Mesenteric fat pad (tissue), 1 donor: ENCODE measurements at regions not wholly inside any gene's neighbourhood (a gene's known extent, or its start where the extent isn't known, plus 50 kb on each side); places are given as distances from the start of the nearest gene placed in this dataset.
"Not testable (repeated sequence)": the region's sequence is repeated elsewhere in the genome, so short reads cannot be mapped to it uniquely, and the experiment has no call there.

ENCODE experiments used
- DNase-seq: peaks from one replicate; pipeline ENCODE4 v3.0.0-alpha.2; 2020; ENCODE audit warnings: low spot score
- donor health status: DM: yes; HTN: yes; CAD: no.

DNA sequence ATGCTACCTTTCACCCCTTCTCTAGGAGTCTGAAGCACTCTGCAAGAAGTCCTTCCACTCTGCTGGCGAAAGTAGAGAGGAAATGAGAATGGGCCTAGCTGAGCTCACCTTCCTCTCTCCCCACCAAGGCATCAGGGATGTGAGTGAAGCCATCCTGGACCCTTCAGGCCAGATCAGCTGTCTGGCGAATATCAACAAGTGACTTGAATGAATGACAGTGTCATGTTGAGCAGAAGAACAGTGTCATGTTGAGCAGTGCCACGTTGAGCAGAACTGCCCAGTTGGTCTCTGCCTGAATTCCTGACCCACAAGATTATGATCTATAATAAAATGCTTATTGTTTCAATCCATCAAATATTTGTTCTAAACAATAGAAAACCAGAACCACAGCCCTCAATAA, 166.2 kb upstream of the RFC3 start:
- DNase-seq = no peak

DNA sequence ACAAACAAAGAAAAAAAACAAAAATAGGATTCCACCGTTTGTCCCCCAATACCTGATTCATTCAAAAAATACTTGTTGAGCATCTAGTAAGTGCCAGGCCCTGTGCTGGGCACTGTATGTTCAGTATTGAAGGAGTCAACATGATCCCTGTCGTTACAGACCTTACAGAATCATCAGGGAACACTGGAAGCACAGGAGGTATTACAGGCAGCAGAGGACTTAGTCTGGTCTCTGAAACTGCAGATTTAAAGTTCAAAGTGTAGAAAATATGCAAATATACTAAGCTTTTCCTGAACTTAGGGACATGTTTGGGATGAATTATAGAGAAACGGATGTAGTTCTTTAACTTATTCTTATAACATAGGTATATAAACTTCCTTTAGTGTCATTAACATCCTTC, 160.7 kb upstream of the RFC3 start:
- DNase-seq = no peak

DNA sequence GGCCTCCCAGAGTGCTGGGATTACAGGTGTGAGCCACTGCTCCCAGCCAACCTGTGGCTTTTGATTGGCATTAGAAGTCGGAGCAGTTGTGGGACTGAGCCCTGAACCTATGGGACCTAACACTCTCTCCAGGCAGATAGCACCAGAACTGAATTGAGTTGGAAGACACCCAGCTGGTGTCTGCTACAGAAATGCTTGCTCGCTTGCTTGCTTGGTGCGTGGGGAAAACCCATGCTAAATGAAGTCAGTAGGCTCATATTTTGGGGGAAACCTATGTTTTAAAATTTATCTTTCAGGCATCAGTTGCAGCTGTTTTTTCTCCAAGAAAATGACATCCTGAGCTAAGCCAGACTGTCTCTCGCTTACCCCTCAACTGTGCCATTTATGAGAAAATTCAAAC, 158.5 kb upstream of the RFC3 start:
- no peak for DNase-seq

DNA sequence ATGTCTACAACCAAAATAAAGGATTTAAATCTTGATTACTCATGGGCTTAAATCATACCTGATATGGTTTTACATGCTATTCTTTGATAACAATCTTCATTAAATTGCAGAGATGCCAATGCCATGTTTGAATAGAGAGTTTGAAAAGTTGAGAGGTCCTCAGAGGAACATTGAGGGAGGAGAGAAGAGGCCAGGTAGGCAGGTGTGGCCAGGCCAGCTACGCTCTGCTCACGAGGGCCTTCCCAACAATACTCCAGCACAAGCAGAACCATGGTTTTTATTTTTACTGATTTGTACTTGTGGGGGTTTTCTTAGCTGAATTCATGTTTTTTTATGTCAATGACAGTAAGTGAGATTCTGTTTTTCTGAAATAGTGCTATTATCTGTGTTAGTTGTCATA, 158.1 kb upstream of the RFC3 start:
- DNase-seq = no peak

DNA sequence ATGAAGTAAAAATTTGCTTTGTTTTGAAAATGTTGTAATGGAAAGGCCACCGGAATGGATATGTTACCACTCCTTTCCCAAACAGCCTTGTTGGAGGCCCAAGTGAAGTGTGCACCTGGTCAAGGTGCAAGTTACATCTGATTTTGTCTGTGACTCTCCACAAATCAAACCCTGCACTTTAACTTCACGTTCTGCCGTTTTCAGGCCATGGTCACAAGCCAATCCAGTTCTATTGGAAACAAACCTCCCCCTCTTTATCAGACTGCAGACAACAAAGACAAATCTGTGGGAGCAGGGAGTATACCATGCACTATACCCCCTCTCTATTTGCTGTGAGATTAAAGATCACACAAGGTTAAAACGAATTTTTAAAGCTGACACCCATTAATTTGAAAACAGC, 155.6 kb upstream of the RFC3 start:
- DNase-seq = no peak

DNA sequence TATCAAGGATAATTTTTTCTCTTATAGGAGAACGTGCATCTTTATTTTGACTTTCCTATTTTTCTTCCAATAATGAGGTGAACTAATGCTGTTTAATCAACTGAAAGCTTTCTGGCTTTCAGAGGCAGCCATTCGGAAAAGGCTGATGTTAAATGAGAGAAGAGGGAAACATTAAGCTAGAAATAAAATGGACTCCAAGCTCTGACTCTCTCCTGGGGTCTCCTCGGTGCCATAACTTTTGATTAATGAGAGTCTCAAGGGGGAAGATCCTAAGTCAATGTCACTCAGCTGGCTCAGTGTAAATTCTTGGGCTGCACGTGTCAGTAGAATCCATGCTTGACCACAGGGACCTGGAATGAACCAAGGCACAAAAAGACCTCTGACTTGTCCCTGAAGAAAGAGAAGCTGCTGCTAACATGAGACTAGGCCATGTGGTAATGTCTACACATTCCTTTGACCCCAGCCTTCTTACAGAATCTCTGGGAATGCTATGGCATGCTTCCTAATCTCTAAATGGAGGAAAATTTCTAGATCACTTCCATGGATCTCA, 152.2 kb upstream of the RFC3 start:
- DNase-seq = no peak

DNA sequence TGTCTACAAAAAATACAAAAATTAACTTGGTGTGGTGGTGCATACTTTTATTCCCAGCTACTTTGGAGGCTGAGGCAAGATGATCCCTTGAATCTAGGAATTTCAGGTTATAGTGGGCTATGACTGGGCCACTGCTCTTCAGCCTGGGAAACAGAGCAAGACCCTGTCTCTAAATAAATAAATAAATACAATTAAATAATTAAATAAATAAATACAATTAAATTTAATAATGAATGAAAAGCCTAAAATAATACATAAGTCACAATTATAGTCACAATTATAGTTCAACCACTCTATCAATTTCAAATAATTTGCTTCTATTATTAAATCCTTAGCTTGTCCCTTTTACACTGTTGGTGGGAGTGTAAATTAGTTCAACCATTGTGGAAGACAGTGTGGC, 146.4 kb upstream of the RFC3 start:
- no peak for DNase-seq

DNA sequence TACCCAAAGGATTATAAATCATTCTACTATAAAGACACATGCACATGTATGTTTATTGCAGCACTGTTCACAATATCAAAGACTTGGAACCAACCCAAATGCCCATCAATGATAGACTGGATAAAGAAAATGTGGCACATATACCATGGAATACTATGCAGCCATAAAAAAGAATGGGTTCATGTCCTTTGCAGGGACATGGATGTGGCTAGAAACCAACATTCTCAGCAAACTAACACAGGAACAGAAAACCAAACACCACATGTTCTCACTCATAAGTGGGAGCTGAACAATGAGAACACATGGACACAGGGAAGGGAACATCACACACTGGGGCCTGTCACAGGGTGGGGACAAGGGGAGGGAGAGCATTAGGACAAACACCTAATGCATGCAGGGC, 145.9 kb upstream of the RFC3 start:
- not testable (repeated sequence) for DNase-seq

DNA sequence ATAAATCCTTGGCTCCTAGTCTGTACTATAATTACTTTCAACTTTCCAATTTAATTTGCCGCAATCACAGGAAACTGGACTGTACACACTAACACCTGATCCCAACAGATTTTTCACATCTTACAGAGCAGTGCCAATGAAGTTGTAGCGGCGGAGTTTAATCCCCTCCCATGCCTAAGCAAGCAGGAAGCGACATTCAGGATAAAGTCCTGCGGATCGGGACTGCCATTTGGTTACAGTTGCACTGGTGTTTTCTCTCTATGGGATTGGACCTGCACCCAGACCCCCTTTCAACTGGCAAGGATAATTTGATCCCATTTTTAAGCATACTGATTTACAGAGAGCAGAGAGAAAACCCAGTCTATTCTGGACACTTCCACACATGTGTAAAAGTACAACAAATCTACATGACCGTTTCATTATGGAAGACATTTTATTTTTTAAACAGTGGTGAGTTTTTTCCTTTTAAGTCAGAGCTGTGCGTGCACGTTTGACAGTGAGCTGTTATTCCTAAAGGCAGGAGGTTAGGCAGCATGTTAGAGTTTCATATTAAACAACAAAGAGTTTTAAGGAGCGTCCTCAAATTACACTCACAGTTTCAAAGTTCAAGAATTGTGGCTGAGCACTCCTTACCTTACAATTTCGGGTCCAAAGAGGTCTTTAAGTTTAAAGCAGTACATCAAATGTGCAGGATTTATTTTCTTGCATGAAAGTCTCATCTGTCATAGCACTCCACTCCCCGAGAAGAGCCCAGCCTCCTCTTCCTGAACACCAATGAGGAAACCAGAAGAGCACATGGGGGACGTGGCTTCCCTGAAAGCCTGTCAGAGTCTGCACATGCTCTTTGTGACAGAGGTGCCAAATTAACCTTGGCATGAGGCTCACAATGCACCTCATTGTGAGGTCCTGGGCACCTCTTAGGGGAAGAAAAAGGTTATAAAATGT, 141.6 kb upstream of the RFC3 start:
- no peak for DNase-seq

DNA sequence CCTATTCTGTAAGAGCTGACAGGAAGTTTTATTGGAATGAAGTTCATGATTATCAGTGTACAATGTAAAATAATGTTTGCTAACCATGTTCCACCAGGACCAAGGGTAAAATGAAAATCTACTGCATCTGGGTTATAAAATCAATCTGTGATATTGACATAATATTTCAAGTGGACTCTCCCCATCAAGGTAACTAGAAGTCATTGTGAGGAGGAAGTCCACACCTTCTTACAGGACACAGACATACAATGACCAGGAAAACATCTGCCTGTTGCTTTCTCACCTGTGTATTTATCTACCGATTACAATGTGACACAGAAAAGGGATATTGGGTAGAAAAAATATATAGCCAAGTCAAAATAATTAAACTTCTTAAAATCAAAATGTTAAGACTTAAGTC, 140.7 kb upstream of the RFC3 start:
- DNase-seq = no peak

DNA sequence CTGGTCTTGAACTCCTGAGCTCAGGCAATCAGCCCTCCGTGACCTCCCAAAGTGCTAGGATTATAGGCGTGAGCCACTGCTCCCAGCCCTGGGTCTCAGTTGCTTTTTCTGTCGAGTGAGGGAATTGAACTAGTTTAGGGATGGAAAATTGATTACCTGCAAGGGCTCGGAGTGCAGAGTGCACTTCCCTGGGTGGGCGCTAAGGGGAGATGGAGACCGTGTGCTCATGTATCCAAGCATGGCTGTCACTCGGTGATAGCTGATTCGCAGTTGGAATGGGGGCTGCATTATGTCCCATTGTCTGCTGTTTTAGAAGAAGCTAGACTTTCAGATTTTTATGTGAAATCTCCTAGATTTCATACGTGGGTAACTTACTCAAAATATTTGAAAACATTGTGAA, 139.9 kb upstream of the RFC3 start:
- DNase-seq = no peak

DNA sequence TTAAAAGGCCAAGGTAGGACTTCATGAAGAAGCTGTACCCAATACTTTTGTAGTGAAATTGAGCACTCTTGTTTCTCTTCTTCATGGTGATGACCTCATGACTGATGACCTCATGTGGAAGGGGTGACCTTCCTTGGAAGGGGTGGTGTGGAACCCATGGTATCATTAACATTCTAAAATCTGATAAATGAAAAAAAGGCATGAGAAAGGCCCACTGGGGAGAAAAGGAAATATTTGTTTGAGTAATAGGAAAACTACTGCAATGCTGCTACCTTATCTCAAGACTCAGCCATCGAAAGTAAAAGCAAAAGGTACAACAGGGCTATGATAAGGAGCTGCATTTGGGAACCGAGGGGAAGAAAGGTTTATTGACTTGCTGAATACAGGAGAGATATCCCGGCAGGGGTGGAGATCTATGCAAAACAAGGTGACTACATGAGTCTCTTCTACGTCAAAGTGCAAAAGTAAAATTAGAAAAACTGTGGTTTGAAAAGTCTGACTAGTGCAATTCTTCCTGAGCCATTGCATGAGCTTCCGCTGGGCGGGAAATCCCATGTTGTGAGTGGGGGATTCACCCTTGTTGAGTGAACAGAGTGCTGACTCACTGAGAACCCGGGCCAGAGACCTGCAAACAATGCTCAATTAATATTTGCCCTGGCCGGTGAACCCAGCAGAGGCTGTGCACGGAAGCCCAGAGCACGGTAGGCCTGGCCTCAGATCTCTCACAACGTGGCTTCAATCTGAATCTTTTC, 138.9 kb upstream of the RFC3 start:
- no peak for DNase-seq

DNA sequence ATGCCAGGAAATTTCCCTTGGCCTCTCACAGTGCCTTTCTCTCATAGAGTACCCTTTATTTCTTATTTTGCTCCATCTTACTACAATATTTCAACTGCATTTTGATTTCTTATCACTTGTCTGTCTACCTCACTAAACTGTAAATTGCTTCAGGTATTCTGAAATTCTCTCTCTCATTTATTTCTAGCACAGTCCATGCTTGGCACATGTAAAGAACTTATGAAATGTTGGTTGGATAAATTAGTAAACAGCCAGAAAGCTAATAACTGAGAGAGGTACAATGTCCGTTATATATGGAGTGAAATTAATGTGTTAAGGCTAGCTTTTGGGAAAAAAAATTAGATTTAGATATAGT, 138.3 kb upstream of the RFC3 start:
- DNase-seq = no peak

DNA sequence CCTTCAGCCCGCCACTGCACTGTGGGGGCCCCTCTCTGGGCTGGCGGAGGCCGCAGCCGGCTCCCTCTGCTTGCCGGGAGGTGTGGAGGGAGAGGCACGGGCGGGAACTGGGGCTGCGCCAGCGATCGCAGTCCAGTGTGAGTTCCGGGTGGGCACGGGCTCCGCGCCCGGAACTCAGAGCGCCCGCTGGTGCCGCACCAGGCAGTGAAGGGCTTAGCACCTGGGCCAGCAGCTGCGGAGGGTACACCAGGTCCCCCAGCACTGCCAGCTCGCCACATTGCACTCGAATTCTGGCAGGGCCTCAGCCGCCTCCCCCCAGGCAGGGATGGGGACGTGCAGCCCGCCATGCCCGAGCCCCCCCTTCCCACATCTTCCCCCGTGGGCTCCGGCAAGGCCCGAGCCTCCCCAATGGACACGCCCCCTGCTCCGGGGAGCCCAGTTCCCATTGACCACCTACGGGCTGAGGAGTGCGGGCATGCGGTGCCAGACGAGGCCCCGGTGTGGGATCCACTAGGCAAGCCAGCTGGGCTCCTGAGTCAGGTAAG, 135.9 kb upstream of the RFC3 start:
- DNase-seq = no peak

DNA sequence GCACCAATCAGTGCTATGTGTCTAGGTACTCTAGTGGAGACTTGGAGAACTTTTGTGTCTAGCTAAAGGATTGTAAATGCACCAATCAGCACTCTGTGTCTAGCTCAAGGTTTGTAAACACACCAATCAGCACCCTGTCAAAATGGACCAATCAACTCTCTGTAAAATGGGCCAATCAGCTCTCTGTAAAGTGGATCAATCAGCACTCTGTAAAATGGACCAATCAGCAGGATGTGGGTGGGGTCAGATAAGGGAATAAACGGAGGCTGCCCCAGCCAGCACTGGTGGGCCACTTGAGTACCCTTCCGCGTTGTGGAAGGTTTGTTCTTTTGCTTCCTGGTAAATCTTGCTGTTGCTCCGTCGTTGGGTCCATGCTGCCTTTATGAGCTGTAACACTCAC, 135.3 kb upstream of the RFC3 start:
- DNase-seq = not testable (repeated sequence)

DNA sequence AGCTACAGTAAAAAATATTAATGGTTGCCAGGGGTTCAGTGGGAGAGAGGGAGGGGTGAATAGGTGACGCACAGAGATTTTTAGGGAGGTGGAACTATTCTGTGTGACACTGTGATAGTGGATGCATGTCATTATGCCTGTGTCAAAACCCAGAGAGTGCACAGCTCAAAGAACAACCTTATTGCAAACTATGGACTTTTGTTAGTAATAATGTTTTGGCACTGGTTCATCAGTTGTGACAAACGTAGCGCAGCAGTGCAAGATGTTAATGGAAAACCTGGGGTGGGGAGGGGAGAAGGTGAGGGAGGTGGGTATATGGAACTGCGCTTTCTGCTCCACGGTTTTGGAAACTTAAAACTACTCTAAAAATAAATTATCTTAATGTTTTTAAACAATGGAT, 134.6 kb upstream of the RFC3 start:
- no peak for DNase-seq

DNA sequence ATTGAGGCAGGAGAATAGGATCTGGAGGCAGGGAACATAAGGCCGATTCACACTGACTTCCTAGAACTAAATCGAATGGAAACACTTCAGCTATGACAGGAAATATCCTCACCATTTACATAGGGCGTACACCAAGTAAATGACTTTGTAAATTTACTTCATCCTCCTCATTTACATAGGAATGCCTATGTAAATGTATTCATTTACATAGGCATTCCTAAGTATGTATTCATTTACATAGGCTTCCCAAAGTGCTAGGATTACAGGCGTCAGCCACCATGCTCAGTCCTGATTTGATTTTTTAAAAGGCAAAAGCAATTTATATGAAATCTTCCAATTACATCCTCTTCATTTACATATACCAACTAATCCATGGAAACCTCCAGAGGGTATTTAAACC, 133.1 kb upstream of the RFC3 start:
- DNase-seq = no peak

DNA sequence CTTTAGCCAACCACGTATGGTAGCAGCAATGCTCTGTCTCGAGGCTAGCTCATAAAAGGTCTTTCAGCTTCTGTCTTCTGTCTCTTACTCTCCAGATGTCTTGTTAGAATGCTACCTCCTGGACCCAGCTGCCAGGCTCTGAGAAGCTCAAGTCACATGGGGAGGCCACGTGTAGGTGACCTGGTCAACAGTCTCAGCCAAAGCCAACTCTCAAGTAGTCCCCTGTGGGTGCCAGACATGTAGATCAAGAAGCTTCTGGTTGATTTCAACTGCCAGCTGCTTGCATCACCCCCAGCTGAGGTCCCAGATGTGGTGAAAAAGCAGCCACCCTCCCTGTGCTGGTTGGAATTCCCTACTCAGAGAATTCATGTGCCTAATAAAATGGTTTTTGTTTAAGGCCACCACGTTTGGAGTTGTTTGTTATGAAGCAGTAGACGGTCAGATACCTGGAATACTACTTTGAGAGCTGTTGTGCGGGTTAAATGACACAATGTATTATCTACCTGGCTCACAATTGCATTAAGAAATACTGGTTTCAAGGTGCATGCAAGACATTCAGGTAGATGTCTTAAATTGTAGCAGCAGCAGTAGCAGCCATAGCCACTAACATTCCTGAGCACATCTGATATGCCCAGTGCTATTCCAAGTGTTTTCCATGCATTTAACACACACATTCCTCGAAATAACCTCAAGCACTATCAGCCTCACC, 131.0 kb upstream of the RFC3 start:
- DNase-seq = no peak

DNA sequence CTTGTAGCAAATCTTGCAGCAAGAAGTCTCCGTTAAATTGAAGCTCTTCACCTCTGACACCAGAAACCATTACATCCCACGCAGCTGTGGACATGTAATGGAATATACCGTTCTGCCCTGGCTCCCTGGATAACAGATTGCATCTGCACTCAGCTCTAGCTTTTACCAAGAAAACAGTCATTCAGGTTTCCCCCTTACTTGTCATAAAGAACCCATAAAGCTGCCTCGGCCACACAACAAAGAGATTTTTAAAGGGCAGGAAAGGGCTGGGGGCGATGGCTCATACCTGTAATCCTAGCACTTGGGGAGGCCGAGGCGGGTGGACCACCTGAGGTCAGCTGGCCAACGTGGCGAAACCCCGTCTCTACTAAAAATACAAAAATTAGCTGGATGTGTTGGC, 127.6 kb upstream of the RFC3 start:
- DNase-seq = no peak

DNA sequence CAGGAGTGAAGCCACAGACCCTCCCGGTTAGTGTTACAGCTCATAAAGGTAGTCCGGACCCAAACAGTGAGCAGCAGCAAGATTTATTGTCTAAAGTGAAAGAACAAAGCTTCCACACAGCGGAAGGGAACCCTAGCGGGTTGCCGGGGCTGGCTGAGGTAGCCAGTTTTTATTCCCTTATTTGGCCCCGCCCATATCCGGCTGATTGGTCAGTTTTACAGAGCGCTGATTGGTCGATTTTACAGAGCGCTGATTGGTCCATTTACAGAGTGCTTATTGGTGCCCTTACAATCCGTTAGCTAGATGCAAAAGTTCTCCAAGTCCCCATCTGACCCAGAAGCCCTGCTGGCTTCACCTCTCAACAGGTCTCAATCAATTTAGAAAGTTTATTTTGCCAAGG, 126.0 kb upstream of the RFC3 start:
- no peak for DNase-seq

DNA sequence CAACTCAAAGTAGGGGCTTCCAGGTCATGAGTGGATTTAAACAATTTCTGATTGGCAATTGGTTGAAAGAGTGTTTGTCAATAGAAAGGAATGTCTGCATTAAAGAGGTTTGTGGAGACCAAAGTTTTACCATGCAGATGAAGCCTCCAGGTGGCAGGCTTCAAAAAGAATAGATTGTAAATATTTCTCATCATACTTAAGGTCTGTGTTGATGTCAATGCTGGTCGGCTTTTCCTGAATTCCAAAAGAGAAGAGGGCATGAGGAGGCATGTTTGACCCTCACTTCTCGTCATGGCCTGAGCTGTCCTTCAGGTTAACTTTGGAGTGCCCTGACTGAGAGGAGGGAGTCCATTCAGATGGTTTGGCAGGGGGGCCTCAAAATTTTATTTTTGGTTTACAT, 125.4 kb upstream of the RFC3 start:
- DNase-seq = no peak

DNA sequence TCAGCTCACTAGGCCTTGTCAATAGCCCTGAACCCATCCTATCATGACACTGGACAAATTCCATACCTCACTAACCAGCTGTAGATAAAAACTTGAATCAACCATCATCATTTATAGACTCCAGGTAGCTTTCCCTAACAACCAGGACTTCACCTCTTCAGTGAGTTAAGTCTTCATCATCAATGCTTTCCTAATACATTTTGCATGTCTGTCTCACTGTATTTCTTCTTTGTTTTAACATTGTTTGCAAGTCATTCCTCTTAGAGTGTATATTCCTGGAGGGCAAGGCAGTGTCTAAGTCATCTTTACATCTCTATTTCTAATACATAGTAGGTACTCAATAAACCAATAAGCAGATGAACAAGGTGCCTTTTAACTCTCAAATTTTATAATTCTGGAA, 123.4 kb upstream of the RFC3 start:
- no peak for DNase-seq
